ENCODE measurements at regions not wholly inside any gene's neighbourhood (a gene's known extent, or its start where the extent isn't known, plus 50 kb on each side); places are given as distances from the start of the nearest gene placed in this dataset.

DNA sequence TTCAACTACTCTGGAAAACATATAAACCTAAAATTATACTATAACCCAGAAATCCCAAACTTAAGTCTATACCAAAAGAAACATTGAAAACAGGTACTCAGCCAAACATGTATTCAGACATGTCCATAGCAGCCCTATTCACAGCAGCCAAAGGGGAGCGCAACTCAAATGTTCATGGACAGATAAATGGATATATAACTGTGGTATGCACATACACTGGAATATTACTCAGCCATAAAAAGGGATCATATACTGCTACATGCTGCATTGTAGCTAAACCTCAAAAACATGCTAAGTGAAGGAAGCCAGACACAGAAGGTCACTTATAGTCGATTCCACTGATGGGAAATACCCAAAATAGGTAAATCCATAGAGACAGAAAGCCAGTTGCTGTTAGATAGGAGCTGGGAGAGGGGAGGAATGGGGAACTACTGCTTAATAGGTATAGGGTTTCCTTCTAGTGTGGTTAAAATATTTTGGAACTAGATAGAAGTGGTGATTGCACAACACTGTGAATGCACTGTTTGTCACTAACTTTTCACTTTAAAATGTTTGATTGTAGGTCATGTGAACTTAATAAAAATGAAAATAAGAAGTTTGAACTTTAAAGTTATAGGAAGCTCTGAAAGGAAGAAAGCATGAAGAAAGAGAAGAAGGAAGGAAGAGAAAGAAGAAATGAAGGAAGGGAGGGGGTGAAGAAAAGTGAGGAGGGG lies 812.3 kb downstream of the CDH11 start:
- TF ChIP-seq SIN3A (IDR thresholded peaks at IDR 0.05; ENCODE audit: low read depth, low read length) (no peak), EP300 (IDR thresholded peaks at IDR 0.05; ENCODE audit: borderline replicate concordance in 1 of 2, control insufficient read depth in 1 of 2, low read depth in 2 of 2, low read length in 2 of 2) (no peak), POLR2A (IDR thresholded peaks at IDR 0.05; ENCODE audit: low read depth, low read length) (no peak), NRF1 (conservative IDR thresholded peaks at IDR 0.05; ENCODE audit: low read depth, low read length) (no peak), CEBPB (IDR thresholded peaks at IDR 0.05; ENCODE audit: borderline replicate concordance in 1 of 2, low read depth in 2 of 2, low read length in 2 of 2) (no peak), CBX5 (IDR thresholded peaks at IDR 0.05; ENCODE audit: low read depth) (no peak), ATF7 (IDR thresholded peaks at IDR 0.05; ENCODE audit: low read depth) (no peak), PAX5 (IDR thresholded peaks at IDR 0.05; ENCODE audit: borderline replicate concordance, low read depth, low read length) (no peak), TAF1 (IDR thresholded peaks at IDR 0.05; ENCODE audit: borderline replicate concordance, low read depth, low read length) (no peak), EZH2 (IDR thresholded peaks at IDR 0.05; ENCODE audit: borderline replicate concordance, control insufficient read depth, low read depth, low read length) (no peak)
- TF ChIP-seq, protein P1, sequence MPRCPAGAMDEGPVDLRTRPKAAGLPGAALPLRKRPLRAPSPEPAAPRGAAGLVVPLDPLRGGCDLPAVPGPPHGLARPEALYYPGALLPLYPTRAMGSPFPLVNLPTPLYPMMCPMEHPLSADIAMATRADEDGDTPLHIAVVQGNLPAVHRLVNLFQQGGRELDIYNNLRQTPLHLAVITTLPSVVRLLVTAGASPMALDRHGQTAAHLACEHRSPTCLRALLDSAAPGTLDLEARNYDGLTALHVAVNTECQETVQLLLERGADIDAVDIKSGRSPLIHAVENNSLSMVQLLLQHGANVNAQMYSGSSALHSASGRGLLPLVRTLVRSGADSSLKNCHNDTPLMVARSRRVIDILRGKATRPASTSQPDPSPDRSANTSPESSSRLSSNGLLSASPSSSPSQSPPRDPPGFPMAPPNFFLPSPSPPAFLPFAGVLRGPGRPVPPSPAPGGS (IDR thresholded peaks at IDR 0.05; ENCODE audit: borderline replicate concordance, insufficient read depth, low read depth, low read length, poor library complexity, severe bottlenecking) = no peak
- TF ChIP-seq, protein P2, sequence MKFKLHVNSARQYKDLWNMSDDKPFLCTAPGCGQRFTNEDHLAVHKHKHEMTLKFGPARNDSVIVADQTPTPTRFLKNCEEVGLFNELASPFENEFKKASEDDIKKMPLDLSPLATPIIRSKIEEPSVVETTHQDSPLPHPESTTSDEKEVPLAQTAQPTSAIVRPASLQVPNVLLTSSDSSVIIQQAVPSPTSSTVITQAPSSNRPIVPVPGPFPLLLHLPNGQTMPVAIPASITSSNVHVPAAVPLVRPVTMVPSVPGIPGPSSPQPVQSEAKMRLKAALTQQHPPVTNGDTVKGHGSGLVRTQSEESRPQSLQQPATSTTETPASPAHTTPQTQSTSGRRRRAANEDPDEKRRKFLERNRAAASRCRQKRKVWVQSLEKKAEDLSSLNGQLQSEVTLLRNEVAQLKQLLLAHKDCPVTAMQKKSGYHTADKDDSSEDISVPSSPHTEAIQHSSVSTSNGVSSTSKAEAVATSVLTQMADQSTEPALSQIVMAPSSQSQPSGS (IDR thresholded peaks at IDR 0.05; ENCODE audit: low read length) = no peak
- TF ChIP-seq, protein P3, sequence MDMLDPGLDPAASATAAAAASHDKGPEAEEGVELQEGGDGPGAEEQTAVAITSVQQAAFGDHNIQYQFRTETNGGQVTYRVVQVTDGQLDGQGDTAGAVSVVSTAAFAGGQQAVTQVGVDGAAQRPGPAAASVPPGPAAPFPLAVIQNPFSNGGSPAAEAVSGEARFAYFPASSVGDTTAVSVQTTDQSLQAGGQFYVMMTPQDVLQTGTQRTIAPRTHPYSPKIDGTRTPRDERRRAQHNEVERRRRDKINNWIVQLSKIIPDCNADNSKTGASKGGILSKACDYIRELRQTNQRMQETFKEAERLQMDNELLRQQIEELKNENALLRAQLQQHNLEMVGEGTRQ (IDR thresholded peaks at IDR 0.05; ENCODE audit: borderline replicate concordance, low read depth, low read length) = no peak
